ENCODE measurements at regions not wholly inside any gene's neighbourhood (a gene's known extent, or its start where the extent isn't known, plus 50 kb on each side); places are given as distances from the start of the nearest gene placed in this dataset.
"Not testable (repeated sequence)": the region's sequence is repeated elsewhere in the genome, so short reads cannot be mapped to it uniquely, and the experiment has no call there.

- DNase-seq: no peak
Observed at GRCh38 chr22:47423861-47424820, 661.7 kb downstream of the TBC1D22A start.

- DNase-seq: no peak
Observed at GRCh38 chr22:47423266-47423665, 660.8 kb downstream of the TBC1D22A start.

DNA sequence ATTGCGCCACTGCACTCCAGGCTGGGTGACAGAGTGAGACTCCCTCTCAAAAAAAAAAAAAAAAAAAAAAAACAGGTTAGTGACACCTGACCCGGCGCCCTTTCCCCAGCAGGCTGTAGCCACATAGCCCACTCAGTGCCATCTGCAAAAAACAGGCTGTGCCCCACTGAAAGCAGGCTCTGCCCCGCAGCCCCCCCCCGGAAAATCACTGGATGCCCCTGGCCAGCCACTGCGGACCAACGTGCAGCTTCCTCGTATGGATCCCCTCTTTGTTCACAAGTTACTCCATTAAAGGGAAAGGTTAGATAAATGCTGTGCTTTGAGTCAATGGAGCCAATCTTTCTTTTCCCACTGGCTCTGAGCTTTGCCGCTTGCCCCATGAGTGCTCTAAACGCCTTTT, 660.3 kb downstream of the TBC1D22A start:
- no peak for DNase-seq

DNA sequence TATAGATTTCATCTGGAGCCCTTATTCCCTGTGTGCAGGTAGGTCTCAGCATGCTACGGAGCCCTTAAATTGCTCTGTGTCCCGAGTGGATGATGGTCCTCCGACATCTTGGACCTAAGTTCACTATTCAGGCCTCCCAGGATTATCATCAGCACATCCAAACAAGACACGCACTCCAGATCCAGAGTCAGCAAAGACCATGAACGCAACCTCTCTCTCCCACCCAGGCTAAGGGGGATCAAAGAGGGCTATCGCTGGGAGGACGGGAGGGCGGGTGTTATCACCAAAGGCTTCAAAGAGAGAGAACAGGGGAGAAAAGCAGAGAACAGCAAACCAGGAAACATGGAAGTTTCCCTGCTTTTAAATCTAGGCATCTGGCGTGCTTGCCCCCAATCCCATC, 659.4 kb downstream of the TBC1D22A start:
- DNase-seq: no peak

DNA sequence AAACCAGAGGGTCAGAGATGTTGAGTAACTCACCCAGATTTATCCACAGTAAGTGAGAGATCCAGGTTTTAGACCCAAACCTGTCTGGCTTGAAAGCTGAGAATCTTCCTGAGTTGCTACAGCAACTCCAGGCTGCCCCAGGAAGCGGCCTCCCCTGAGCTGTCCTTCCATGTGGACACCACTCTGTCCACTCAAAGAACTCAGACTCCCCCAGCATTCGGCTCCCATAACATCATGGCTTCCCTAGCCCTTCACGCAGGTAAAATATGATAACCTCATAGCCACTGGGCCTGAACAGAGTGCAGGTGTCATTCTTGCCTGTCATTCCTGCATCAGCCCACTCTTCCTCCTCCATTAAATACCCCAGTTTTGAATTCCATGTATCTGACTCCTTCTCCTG, 657.8 kb downstream of the TBC1D22A start:
- DNase-seq: no peak

GRCh38 chr22:47419239-47419638, 656.8 kb downstream of the TBC1D22A start:
- DNase-seq: no peak

DNA sequence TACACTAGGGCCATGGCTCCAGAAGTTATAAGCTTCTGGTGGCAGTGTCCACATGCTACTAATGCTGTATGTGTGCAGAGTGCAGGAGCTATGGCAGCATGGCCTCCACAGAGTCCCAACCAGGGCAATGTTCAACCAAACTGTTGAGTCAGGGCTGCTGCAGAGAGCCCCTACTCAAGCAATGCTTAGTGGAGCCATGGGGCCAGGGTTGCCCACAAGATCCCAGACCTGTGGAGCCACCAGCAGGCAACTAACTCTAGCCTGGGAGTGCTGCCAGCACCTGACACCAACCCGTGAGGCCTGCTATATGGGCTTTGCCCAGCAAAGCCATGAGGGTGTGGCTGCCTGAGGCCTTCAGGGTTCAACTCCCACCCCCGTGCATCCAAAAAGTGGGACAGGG, 655.2 kb downstream of the TBC1D22A start:
- DNase-seq: no peak

- no peak for DNase-seq
Observed at GRCh38 chr22:47411006-47411405, 648.6 kb downstream of the TBC1D22A start.

DNA sequence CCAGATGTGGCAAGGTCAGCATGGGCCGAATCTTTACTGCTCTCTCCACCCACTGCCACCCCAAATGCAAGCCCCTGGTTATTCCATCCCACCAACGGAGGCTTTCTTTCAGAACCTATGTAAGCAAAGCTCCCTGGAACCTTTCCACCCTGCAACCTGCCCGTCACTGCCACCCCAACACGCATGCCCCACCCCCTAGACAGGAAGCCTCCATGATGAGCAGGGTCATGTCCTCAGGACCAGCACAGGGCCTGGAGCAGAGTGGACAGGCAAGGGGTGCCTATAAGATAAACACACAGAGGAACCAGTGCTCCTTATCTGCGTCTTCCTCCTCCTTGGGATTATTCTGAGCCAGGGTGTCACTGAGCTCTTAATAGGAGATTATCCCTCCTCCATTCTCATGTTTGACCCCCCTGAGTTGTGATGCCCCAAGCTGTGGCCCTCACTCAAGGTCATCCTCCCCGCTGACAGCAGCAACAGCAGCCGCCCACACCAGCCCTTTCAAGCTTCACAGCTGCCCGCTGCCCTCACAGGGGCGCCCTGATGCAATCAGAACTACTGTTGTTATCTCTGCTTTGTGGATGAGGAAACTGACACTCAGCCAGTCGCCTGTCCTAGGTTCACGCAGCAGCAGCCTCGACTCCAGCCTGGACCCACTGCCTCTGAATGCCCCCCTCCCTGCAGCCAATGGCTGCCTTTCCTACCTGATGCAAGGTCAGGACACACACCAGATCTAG, 647.3 kb downstream of the TBC1D22A start:
- no peak for DNase-seq

- no peak for DNase-seq
Observed at GRCh38 chr22:47408409-47408808, 646.0 kb downstream of the TBC1D22A start.

- no peak for DNase-seq
Observed at GRCh38 chr22:47407461-47408025, 645.1 kb downstream of the TBC1D22A start.

DNA sequence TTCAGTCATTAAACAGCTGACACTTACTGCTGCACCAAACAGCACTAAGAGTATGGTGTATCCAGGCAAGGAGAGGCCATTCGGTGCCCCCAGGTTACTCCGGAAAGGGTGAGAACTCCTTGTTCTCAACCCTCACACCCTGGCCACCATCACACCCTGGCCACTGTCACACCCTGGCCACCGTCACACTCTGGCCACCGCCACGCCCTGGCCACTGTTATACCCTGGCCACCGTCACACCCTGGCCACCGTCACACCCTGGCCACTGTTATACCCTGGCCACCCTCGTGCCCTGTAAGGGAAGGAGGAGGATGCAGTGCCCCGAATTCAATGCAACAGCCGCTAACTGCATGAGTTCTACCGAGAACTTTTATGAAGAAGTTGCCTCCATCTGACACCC, 644.4 kb downstream of the TBC1D22A start:
- no peak for DNase-seq

- no peak for DNase-seq
Observed at GRCh38 chr22:47406180-47406834, 643.9 kb downstream of the TBC1D22A start.

DNA sequence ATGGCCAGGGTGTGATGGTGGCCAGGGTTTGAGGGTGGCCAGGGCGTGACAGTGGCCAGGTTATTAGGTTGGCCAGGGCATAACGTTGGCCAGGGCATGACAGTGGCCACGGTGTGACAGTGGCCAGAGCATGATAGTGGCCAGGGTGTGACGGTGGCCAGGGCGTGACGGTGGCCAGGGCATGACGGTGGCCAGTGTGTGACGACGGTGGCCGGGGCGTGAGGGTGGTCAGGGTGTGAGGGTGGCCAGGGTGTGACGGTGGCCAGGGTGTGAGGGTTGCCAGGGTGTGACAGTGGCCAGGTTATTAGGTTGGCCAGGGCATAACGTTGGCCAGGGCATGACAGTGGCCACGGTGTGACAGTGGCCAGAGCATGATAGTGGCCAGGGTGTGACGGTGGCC, 642.8 kb downstream of the TBC1D22A start:
- DNase-seq: not testable (repeated sequence)

- no peak for DNase-seq
Observed at GRCh38 chr22:47402876-47403525, 640.6 kb downstream of the TBC1D22A start.

GRCh38 chr22:47401976-47402770, 639.7 kb downstream of the TBC1D22A start:
- peak; percentile 14 for DNase-seq

DNA sequence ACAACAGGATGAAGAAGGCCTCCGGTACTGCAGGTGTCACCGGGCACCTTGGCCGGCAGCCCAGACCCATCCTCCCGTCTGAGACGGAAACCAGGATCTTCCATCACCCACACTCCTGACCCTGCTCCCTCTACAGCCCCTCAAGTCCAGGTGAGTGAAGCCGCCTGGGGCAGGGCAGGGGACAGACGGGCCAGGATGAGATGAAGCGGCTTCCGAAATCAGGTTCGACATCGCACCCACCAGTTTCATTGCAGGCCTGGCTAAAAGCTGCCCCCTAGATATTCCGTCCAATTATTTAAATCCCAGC, 639.1 kb downstream of the TBC1D22A start:
- no peak for DNase-seq

DNA sequence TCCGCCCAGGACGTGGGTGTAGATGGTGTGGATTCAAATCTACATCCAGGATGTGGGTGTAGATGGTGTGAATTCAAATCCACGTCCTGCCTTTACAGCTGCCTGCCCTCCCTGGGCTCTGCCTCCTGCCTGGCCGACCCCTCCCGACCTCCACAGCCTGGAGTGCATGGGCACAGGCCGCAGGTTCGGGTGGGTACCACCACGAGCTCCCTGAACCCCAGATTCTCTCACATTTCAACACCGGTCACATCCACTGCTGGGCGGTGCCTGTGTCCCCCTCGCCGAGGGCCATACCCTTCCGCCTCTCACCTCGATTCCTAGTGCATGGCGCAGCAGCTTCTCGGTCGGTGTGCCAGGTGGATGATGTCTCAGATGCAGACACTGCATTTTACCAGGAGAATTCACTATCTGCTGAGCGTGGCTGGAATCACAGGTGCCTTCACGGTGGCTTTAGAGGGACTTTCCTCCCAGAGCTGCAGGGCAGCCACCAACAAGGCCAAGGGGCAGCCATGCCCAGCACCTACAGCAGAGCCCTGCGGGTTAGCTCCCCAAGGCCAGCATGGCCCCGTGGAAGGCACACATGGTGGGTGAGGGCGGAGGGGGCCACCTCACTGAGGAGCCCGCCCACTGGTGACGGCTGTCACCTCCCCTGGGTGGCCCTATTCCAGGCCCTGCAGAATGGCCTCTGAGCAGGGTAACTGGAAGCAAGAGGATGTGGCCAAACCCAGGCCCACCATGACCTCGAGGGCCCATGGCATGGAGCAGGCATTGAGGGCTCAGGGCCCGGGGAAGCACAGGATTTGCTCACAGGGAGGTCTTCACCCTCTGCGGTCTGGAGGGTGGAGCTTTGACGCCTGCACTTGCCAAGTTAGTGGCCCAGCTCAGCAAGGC, 638.5 kb downstream of the TBC1D22A start:
- no peak for DNase-seq

DNA sequence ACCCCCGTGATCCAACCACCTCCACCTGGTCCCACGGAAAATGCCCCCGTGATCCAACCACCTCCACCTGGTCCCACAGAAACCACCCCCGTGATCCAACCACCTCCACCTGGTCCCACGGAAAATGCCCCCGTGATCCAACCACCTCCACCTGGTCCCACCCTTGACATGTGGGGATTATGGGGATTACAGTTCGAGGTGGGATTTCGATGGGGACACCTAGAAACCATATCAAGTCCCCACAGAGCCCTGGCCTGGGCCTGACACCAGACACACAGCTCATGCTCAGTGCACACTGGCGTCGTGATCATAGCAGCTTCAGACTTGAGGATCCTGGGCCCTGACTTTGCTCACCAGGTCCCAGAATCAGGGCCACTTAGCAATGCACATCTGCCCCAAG, 637.7 kb downstream of the TBC1D22A start:
- not testable (repeated sequence) for DNase-seq

DNA sequence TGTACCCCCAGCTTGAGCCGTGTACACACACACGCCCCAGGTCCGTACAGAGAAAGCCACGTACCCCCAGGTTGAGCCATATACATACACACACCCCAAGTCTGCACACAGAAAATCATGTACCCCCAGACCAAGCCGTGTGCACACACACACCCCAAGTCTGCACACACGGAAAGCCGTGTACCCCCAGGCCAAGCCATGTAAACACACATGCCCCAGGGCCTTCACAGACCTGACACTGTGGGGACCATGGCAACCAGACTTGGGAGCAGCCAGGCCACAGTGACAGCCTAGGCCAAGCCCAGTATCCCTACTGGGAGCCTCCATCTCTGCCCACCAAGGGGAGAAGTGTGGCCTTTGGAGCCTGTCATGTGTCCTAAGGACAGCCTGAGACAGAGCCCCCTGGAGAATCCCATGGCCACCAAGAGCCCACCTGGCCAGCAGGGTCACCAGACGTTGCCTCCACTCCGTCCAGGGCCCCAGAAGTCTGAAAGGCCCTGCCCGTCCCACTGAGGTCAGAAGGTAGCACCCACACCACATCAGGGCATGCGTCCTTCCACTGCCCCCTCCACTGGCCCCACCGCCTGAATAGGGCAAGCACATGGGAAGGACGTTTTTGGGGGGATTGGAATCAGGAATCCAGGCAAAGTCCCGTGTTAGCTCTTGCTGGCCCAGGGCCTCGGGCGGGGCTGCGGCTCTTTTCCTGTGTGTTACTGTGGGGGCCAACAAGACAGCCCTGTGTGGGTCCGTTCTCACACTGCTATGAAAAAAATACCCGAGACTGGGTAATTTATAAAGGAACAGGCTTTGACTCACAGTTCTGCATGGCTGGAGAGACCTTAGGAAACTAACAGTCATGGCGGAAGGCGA, 636.7 kb downstream of the TBC1D22A start:
- DNase-seq: no peak

Data from hematopoietic multipotent progenitor cell treated with erythropoietin and hydrocortisone succinate and interleukin-3 and kit ligand, for 4 days (in vitro differentiated cells).